ENCODE measurements at regions not wholly inside any gene's neighbourhood (a gene's known extent, or its start where the extent isn't known, plus 50 kb on each side); places are given as distances from the start of the nearest gene placed in this dataset.
"Not testable (repeated sequence)": the region's sequence is repeated elsewhere in the genome, so short reads cannot be mapped to it uniquely, and the experiment has no call there.

DNA sequence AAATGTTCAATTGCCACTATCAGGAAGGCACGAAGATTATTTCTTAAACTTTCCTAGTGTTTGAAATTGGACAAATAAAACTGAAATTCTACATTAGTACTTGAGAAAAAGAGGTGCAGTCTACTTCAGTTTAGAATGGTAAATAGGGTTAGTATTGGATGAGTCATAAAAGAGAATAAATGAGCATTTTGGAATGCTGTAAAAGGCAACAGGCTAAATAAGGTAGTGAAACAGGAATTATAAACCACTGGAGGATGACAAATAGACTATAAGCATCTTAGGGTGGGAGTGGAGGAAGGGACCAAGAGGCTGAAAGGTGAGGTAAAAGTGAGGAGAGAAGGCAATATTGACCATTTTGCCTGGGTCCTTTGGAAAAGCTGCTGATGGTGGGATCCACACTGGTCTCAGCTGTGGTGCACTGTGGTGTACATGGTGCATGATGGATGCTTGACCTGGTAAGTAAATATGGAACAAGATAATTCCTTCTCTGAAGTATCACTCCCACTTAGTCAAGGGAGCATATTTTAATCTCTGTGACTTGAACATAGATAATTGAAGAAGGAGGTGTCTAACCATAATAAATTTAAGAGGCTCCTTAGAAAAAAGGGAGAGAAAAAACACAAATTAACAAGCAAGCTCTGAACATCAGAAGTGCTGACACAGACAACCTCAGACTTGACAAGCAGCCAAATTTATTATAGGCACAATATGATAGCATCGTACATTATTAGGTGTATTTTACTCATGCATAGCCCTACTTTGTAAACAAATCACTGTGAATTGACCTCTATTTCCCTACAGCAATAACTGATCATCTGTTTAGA lies 76.4 kb upstream of the SCIN start:
- H3K27ac ChIP-seq (ENCODE audit: low read depth), result no peak overlapping the region
- H4K20me1 ChIP-seq (replicated peaks; ENCODE audit: insufficient read depth), result no peaks in the 10 kb centered on the region
- Mint-ChIP-seq H3K36me3 (ENCODE audit: low read depth) (peaks cover 6% of the 10 kb centered on the region; the same call in 2 of the 3 replicates), H3K4me3 (no peak overlapping the region), H3K9me3 (peaks cover 8% of the 10 kb centered on the region), H3K4me1 (peaks cover 17% of the 10 kb centered on the region), H3K27ac (no peak overlapping the region), H3K27me3 (ENCODE audit: insufficient read depth, low read depth, poor library complexity) (no peaks in the 10 kb centered on the region)
- peaks cover 9% of the 10 kb centered on the region; the same call in 1 of the 2 replicates for H3K4me1 ChIP-seq (ENCODE audit: insufficient read depth)
- no peak overlapping the region for H2AFZ ChIP-seq
- no peaks in the 10 kb centered on the region for H3K36me3 ChIP-seq (ENCODE audit: insufficient read depth)
- H3F3A ChIP-seq (replicated peaks; ENCODE audit: low read depth), result no peaks in the 10 kb centered on the region
- DNase-seq (ENCODE audit: low spot score) (no peak), ATAC-seq (no peak)
- no peaks in the 10 kb centered on the region for H3K9me2 ChIP-seq (ENCODE audit: insufficient read depth)
- no peaks in the 10 kb centered on the region for H3K79me2 ChIP-seq (replicated peaks; ENCODE audit: insufficient read depth)
- H3K27me3 ChIP-seq (ENCODE audit: insufficient read depth), result no peaks in the 10 kb centered on the region
- H3K4me3 ChIP-seq, result no peak overlapping the region
- no peak overlapping the region for H3K4me2 ChIP-seq
- TF ChIP-seq ZNF114 (CRISPR knock-in tag; IDR thresholded peaks at IDR 0.05), result no peak

DNA sequence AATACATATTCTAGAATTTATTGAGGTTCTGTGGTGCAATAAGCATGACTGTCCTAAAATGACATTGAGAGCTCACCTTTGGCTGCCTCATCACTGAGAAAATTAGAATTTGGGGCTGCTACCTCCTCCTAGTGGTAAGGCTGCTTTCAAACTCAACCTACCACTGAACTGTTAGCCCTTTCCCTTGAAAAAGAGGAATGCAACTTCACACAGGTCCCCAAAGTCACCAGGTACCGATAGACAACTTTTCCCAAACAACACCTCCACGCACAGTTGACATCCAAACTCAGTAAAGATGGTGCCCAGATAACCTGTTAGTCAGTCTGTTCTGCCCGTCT lies 75.9 kb upstream of the SCIN start:
- TF ChIP-seq, protein P1, sequence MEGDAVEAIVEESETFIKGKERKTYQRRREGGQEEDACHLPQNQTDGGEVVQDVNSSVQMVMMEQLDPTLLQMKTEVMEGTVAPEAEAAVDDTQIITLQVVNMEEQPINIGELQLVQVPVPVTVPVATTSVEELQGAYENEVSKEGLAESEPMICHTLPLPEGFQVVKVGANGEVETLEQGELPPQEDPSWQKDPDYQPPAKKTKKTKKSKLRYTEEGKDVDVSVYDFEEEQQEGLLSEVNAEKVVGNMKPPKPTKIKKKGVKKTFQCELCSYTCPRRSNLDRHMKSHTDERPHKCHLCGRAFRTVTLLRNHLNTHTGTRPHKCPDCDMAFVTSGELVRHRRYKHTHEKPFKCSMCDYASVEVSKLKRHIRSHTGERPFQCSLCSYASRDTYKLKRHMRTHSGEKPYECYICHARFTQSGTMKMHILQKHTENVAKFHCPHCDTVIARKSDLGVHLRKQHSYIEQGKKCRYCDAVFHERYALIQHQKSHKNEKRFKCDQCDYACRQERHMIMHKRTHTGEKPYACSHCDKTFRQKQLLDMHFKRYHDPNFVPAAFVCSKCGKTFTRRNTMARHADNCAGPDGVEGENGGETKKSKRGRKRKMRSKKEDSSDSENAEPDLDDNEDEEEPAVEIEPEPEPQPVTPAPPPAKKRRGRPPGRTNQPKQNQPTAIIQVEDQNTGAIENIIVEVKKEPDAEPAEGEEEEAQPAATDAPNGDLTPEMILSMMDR (conservative IDR thresholded peaks at IDR 0.05; ENCODE audit: low read depth in 2 of 2), result peak; percentile 55 to 77
- no peak for TF ChIP-seq CREB1 (CRISPR knock-in tag; IDR thresholded peaks at IDR 0.05; ENCODE audit: low read depth)
- Histone ChIP-seq H3K4me2 (no peak overlapping the region), H3K79me2 (replicated peaks; ENCODE audit: insufficient read depth) (no peaks in the 10 kb centered on the region), H4K20me1 (replicated peaks; ENCODE audit: insufficient read depth) (no peaks in the 10 kb centered on the region), H3K27me3 (ENCODE audit: insufficient read depth) (no peaks in the 10 kb centered on the region), H2AFZ (no peak overlapping the region), H3K9me2 (ENCODE audit: insufficient read depth) (no peaks in the 10 kb centered on the region), H3K36me3 (ENCODE audit: insufficient read depth) (no peaks in the 10 kb centered on the region), H3K27ac (ENCODE audit: low read depth) (no peak overlapping the region), H3K4me3 (no peak overlapping the region), H3K4me1 (ENCODE audit: insufficient read depth) (peaks cover 3% of the 10 kb centered on the region; the same call in 1 of the 2 replicates), H3F3A (replicated peaks; ENCODE audit: low read depth) (no peaks in the 10 kb centered on the region)
- Mint-ChIP-seq H3K27me3 (ENCODE audit: insufficient read depth, low read depth, poor library complexity) (no peaks in the 10 kb centered on the region), H3K4me1 (peaks cover 13% of the 10 kb centered on the region), H3K9me3 (peaks cover 10% of the 10 kb centered on the region), H3K4me3 (no peak overlapping the region), H3K36me3 (ENCODE audit: low read depth) (peaks cover 8% of the 10 kb centered on the region; the same call in 2 of the 3 replicates), H3K27ac (no peak overlapping the region)
- DNase-seq (ENCODE audit: low spot score), result peak; percentile 63
- ATAC-seq, result peak; percentile 76

DNA sequence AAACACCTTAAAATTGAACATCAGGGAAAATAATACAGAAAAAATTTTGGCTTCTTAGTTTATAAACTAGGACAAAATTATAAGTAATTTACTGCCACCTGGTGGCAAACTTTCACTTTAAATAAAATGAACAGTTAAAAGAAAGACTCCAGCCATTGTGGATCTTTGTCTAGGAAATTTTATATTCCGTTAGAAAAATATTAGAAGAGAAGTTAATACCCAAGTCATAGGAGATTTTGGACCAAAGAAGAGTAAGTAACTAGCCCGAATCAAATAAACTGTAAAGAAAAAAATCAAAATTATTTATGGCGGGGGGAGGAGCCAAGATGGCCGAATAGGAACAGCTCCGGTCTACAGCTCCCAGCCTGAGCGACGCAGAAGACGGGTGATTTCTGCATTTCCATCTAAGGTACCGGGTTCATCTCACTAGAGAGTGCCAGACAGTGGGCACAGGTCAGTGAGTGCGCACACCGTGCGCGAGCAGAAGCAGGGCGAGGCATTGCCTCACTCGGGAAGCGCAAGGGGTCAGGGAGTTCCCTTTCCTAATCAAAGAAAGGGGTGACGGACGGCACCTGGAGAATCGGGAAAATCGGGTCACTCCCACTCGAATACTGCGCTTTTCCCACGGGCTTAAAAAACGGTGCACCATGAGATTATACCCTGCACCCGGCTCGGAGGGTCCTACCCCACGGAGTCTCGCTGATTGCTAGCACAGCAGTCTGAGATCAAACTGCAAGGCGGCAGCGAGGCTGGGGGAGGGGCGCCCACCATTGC lies 73.4 kb upstream of the SCIN start:
- H3K27me3 ChIP-seq (ENCODE audit: insufficient read depth); H3K27me3 Mint-ChIP-seq (ENCODE audit: insufficient read depth, low read depth, poor library complexity); H3K4me3 Mint-ChIP-seq; H3K9me2 ChIP-seq (ENCODE audit: insufficient read depth); ATAC-seq; H3K4me1 Mint-ChIP-seq; H4K20me1 ChIP-seq (replicated peaks; ENCODE audit: insufficient read depth); H3K9me3 Mint-ChIP-seq; H3F3A ChIP-seq (replicated peaks; ENCODE audit: low read depth); H2AFZ ChIP-seq; H3K79me2 ChIP-seq (replicated peaks; ENCODE audit: insufficient read depth); H3K4me1 ChIP-seq (ENCODE audit: insufficient read depth); H3K36me3 Mint-ChIP-seq (ENCODE audit: low read depth); H3K36me3 ChIP-seq (ENCODE audit: insufficient read depth): not testable (repeated sequence)
- TF ChIP-seq, protein P1 (conservative IDR thresholded peaks at IDR 0.05; ENCODE audit: low read depth in 2 of 2), result peak in 1 of 2 experiments; percentile 80; a peak in 3 of 4 replicates
- Histone ChIP-seq H3K4me2 (peak overlapping the region; percentile 4; the same call in 1 of the 2 replicates), H3K4me3 (peak overlapping the region; percentile 46), H3K27ac (ENCODE audit: low read depth) (peak overlapping the region; percentile 41; the same call in 1 of the 2 replicates)
- peak overlapping the region; percentile 83 for H3K27ac Mint-ChIP-seq
- peak; percentile 83 for DNase-seq (ENCODE audit: low spot score)
